SH-SY5Y (cell line): ENCODE measurements at regions not wholly inside any gene's neighbourhood (a gene's known extent, or its start where the extent isn't known, plus 50 kb on each side); places are given as distances from the start of the nearest gene placed in this dataset.

Source experiments
- GATA2 ChIP-seq: IDR thresholded peaks from 2 replicates; pipeline ENCODE4 v1.6.1; 2011; ENCODE audit warnings: mild to moderate bottlenecking, low read depth, low read length
- GATA3 ChIP-seq: IDR thresholded peaks from 2 replicates; pipeline ENCODE4 v1.6.1; 2011; ENCODE audit warnings: low read depth, mild to moderate bottlenecking, low read length, moderate library complexity

- TF ChIP-seq GATA3, result no peak
- TF ChIP-seq GATA2, result no peak
These were observed 502.1 kb downstream of the ZBBX start for GRCh38 chr3:166877971-166878370.
